ENCODE measurements at regions not wholly inside any gene's neighbourhood (a gene's known extent, or its start where the extent isn't known, plus 50 kb on each side); places are given as distances from the start of the nearest gene placed in this dataset.

DNA sequence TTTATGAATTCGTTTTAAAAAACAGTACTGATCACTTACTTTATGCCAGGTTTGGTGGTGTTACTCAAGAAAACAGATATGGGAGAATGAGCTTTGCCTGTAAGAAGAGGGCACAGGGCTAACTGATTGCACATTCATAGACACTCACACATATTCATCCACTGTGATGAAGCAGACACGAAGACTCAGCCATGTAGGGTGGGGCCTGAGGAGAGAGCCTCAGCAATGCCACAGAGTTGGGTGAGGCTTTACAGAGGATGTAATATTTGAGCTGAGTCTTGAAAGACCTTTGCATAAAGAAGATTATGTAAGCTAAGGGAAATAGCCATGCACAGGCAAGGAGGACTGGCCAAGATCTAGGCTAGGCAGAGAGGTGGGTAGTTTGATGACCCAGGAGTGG, 472.8 kb downstream of the PSAT1 start:
- TF ChIP-seq, protein P1, sequence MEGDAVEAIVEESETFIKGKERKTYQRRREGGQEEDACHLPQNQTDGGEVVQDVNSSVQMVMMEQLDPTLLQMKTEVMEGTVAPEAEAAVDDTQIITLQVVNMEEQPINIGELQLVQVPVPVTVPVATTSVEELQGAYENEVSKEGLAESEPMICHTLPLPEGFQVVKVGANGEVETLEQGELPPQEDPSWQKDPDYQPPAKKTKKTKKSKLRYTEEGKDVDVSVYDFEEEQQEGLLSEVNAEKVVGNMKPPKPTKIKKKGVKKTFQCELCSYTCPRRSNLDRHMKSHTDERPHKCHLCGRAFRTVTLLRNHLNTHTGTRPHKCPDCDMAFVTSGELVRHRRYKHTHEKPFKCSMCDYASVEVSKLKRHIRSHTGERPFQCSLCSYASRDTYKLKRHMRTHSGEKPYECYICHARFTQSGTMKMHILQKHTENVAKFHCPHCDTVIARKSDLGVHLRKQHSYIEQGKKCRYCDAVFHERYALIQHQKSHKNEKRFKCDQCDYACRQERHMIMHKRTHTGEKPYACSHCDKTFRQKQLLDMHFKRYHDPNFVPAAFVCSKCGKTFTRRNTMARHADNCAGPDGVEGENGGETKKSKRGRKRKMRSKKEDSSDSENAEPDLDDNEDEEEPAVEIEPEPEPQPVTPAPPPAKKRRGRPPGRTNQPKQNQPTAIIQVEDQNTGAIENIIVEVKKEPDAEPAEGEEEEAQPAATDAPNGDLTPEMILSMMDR (IDR thresholded peaks at IDR 0.05; ENCODE audit: insufficient read depth, low read depth, low read length): no peak
- no peak for TF ChIP-seq EZH2 (IDR thresholded peaks at IDR 0.05; ENCODE audit: insufficient read depth, low read length)

Measured in astrocyte (in vitro differentiated cells and primary cell).